PC-9 (cell line): ENCODE measurements at regions not wholly inside any gene's neighbourhood (a gene's known extent, or its start where the extent isn't known, plus 50 kb on each side); places are given as distances from the start of the nearest gene placed in this dataset.

Source experiments
- BruUV-seq: library from RNA; stranded (reverse); fragments of 400-500 nt; replicated peaks from 2 replicates; lab custom pipeline; 2021; lab: Mats Ljungman, UMichigan
- CTCF ChIA-PET: fragments of 300-600 bp; sonication (Branson Sonifier 250); formaldehyde crosslinking; loops from one replicate; lab custom pipeline; 2022; ENCODE audit warnings: antibody characterized with exemption; lab: Charles Lee
- POLR2A ChIA-PET: fragments of 300-600 bp; sonication (Branson Sonifier 250); formaldehyde crosslinking; loops from one replicate; lab custom pipeline; 2022; ENCODE audit warnings: antibody characterized with exemption; ENCODE audit not compliant: unreplicated experiment; lab: Charles Lee
- DNase-seq, 2 experiments: peaks; one replicate each; pipeline versions ENCODE4 v3.0.0 to v3.0.0-alpha.2; 2015 to 2022; ENCODE audit warnings: mixed read lengths in 1 of 2
- H2AFZ ChIP-seq: fragments of 200-600 bp; sonication (generic); 2 replicates; pipeline ENCODE4 v1.8.1; 2017; ENCODE audit warnings: antibody characterized with exemption
- H3F3A ChIP-seq: fragments of 200-600 bp; sonication (generic); 2 replicates; pipeline ENCODE4 v1.8.1; 2017; ENCODE audit warnings: antibody characterized with exemption, mild to moderate bottlenecking, low read depth; ENCODE audit not compliant: insufficient read depth
- H3K27ac ChIP-seq: fragments of 200-600 bp; sonication (generic); 2 replicates; pipeline ENCODE4 v1.6.1; 2016; ENCODE audit warnings: mixed run types
- H3K27me3 ChIP-seq: fragments of 200-600 bp; sonication (generic); 2 replicates; pipeline ENCODE4 v1.6.1; 2016; ENCODE audit warnings: low read depth, mixed run types; ENCODE audit not compliant: insufficient read depth
- H3K36me3 ChIP-seq: fragments of 200-600 bp; sonication (generic); 2 replicates; pipeline ENCODE4 v1.6.1; 2016; ENCODE audit warnings: low read depth, mixed run types
- H3K4me1 ChIP-seq: fragments of 200-600 bp; sonication (generic); replicated peaks from 2 replicates; pipeline ENCODE4 v1.6.1; 2016; ENCODE audit warnings: mixed run types; ENCODE audit not compliant: insufficient read depth
- H3K4me2 ChIP-seq: fragments of 200-600 bp; sonication (generic); 2 replicates; pipeline ENCODE4 v1.6.1; 2017; ENCODE audit warnings: mixed run types
- H3K4me3 ChIP-seq: fragments of 200-600 bp; sonication (generic); 2 replicates; pipeline ENCODE4 v1.6.1; 2016; ENCODE audit warnings: mixed run types
- H3K79me2 ChIP-seq: fragments of 200-600 bp; sonication (generic); 2 replicates; pipeline ENCODE4 v1.6.1; 2017; ENCODE audit warnings: low read depth, mixed run types
- H3K9me2 ChIP-seq: fragments of 200-600 bp; sonication (generic); 2 replicates; pipeline ENCODE4 v1.8.1; 2017; ENCODE audit warnings: mild to moderate bottlenecking; ENCODE audit not compliant: insufficient read depth
- H3K9me3 ChIP-seq: fragments of 200-600 bp; sonication (generic); 2 replicates; pipeline ENCODE4 v1.8.1; 2016; ENCODE audit warnings: low read depth; ENCODE audit not compliant: insufficient read depth
- H4K20me1 ChIP-seq: fragments of 200-600 bp; sonication (generic); 2 replicates; pipeline ENCODE4 v1.8.1; 2017; ENCODE audit not compliant: insufficient read depth
- CTCF ChIP-seq: fragments of 200-600 bp; sonication (generic); conservative IDR thresholded peaks from 2 replicates; pipeline ENCODE4 v1.6.1; 2017; ENCODE audit warnings: mixed run types, antibody characterized with exemption, mild to moderate bottlenecking, moderate library complexity
- EZH2 ChIP-seq: fragments of 200-600 bp; sonication (generic); IDR thresholded peaks from 2 replicates; pipeline ENCODE4 v1.8.0; 2017; ENCODE audit warnings: antibody characterized with exemption, low read depth
- intact Hi-C: fragments of 100-400 bp; cut with micrococcal nuclease; formaldehyde crosslinking; loops from one replicate; pipeline ENCODE4 v1.10.0; 2022; ENCODE audit not compliant: unreplicated experiment

- Histone ChIP-seq H3K9me2 (no peaks in the 10 kb centered on the region), H3K9me3 (no peaks in the 10 kb centered on the region), H3F3A (no peaks in the 10 kb centered on the region), H2AFZ (no peak overlapping the region), H3K27ac (no peak overlapping the region), H3K4me3 (no peak overlapping the region), H3K36me3 (no peaks in the 10 kb centered on the region), H3K79me2 (no peaks in the 10 kb centered on the region), H3K4me2 (no peak overlapping the region), H3K27me3 (no peaks in the 10 kb centered on the region), H3K4me1 (no peaks in the 10 kb centered on the region), H4K20me1 (no peaks in the 10 kb centered on the region)
- POLR2A ChIA-PET = no interaction called here
- CTCF ChIA-PET = no interaction called here
- intact Hi-C loops = no loop called here
- DNase-seq = no peak
- TF ChIP-seq EZH2 (no peak), CTCF (peak; percentile 61; the same call in 1 of the 2 replicates)
- no TSS peak for BruUV-seq
Measured at GRCh38 chr15:95024351-95024750, 793.0 kb downstream of the MCTP2 start.

GRCh38 chr15:95025924-95026728 lies 794.8 kb downstream of the MCTP2 start:
- ChIA-PET POLR2A (no interaction called here), CTCF (no interaction called here)
- no peaks in the 10 kb centered on the region for H4K20me1 ChIP-seq
- H3K27me3 ChIP-seq = no peaks in the 10 kb centered on the region
- H3K4me2 ChIP-seq = no peak overlapping the region
- no peaks in the 10 kb centered on the region for H3K36me3 ChIP-seq
- no peak overlapping the region for H2AFZ ChIP-seq
- DNase-seq = peak in 1 of 2 experiments; percentile 24
- intact Hi-C loops = no loop called here
- no peaks in the 10 kb centered on the region for H3F3A ChIP-seq
- no TSS peak for BruUV-seq
- H3K79me2 ChIP-seq = no peaks in the 10 kb centered on the region
- no peak overlapping the region for H3K4me3 ChIP-seq
- H3K4me1 ChIP-seq = no peaks in the 10 kb centered on the region
- H3K9me2 ChIP-seq = no peaks in the 10 kb centered on the region
- H3K27ac ChIP-seq = no peak overlapping the region
- no peaks in the 10 kb centered on the region for H3K9me3 ChIP-seq
- no peak for TF ChIP-seq EZH2
- peak; percentile 69 for TF ChIP-seq CTCF

- no peaks in the 10 kb centered on the region for H3K36me3 ChIP-seq
- no peaks in the 10 kb centered on the region for H3K4me1 ChIP-seq
- H3K4me2 ChIP-seq = no peak overlapping the region
- no peak overlapping the region for H3K27ac ChIP-seq
- TF ChIP-seq CTCF (no peak), EZH2 (no peak)
- BruUV-seq = no TSS peak
- no peaks in the 10 kb centered on the region for H3K9me3 ChIP-seq
- no peaks in the 10 kb centered on the region for H3K79me2 ChIP-seq
- DNase-seq = no peak
- H2AFZ ChIP-seq = no peak overlapping the region
- ChIA-PET CTCF (no interaction called here), POLR2A (no interaction called here)
- intact Hi-C loops = no loop called here
- H3K9me2 ChIP-seq = no peaks in the 10 kb centered on the region
- H3K4me3 ChIP-seq = no peak overlapping the region
- H3F3A ChIP-seq = no peaks in the 10 kb centered on the region
- no peaks in the 10 kb centered on the region for H3K27me3 ChIP-seq
- no peaks in the 10 kb centered on the region for H4K20me1 ChIP-seq
Measured at GRCh38 chr15:95027981-95028380, 796.6 kb downstream of the MCTP2 start.
